Adipocyte (in vitro differentiated cells): ENCODE measurements at regions not wholly inside any gene's neighbourhood (a gene's known extent, or its start where the extent isn't known, plus 50 kb on each side); places are given as distances from the start of the nearest gene placed in this dataset.

ENCODE experiments used
- DNase-seq: peaks from one replicate; pipeline ENCODE4 v3.0.0-alpha.2; 2015; ENCODE audit warnings: low read depth
- H3K27me3 ChIP-seq: replicated peaks from 2 replicates; pipeline ENCODE4 v1.7.0; 2013; ENCODE audit warnings: mild to moderate bottlenecking, low read length, moderate library complexity; ENCODE audit not compliant: control insufficient read depth, insufficient read depth
- H3K36me3 ChIP-seq: 2 replicates; pipeline ENCODE4 v1.7.0; 2013; ENCODE audit warnings: low read length, mild to moderate bottlenecking, moderate library complexity; ENCODE audit not compliant: control insufficient read depth, insufficient read depth, severe bottlenecking
- H3K4me1 ChIP-seq: 2 replicates; pipeline ENCODE4 v1.7.0; 2013; ENCODE audit warnings: mild to moderate bottlenecking, low read length, moderate library complexity; ENCODE audit not compliant: control insufficient read depth, insufficient read depth
- H3K4me3 ChIP-seq: 2 replicates; pipeline ENCODE4 v1.7.0; 2013; ENCODE audit warnings: mild to moderate bottlenecking, low read length, moderate library complexity
- H3K9ac ChIP-seq: 2 replicates; pipeline ENCODE4 v1.7.0; 2013; ENCODE audit warnings: mild to moderate bottlenecking, low read length, moderate library complexity
- H3K9me3 ChIP-seq: 2 replicates; pipeline ENCODE4 v1.7.0; 2013; ENCODE audit warnings: mild to moderate bottlenecking, low read length, moderate library complexity; ENCODE audit not compliant: control insufficient read depth

DNA sequence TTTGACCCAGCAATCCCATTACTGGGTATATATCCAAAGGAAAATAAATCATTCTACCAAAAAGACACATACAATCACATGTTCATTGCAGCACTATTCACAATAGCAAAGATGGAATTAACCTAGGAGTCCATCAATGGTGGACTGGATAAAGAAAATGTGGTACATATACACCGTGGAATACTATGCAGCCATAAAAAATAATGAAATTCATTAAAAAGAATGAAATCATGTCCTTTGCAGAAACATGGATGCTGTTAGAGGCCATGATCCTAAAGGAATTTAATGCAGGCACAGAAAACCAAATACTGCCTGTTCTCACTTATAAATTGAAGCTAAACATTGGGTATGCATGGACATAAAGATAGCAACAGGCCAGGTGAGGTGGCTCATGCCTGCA is 61.9 kb upstream of the BMP6 start:
- no peaks in the 10 kb centered on the region for H3K4me1 ChIP-seq
- no peak overlapping the region for H3K9ac ChIP-seq
- H3K9me3 ChIP-seq: no peaks in the 10 kb centered on the region
- no peaks in the 10 kb centered on the region for H3K27me3 ChIP-seq
- H3K4me3 ChIP-seq: no peak overlapping the region
- no peaks in the 10 kb centered on the region for H3K36me3 ChIP-seq
- DNase-seq: no peak

DNA sequence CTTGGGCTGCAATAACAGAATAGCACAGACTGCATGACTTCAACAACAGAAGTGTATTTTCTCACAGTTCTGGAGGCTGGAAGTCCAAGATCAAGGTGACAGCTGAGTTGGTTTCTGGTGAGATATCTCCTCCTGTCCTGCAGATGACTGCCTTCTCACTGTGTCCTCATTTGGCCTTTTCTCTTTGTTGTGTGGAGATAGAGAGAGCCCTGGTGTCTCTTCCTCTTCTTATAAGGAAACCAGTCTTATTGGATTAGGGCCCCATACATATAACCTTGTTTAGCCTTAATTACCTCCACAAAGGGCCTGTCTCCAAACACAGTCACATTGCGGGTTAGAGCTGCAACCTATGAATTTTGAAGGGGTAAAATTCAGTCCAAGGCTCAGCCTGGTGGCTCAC is 57.0 kb upstream of the BMP6 start:
- Histone ChIP-seq H3K4me1 (peaks cover 34% of the 10 kb centered on the region), H3K9ac (no peak overlapping the region), H3K9me3 (no peaks in the 10 kb centered on the region), H3K4me3 (no peak overlapping the region), H3K36me3 (no peaks in the 10 kb centered on the region), H3K27me3 (no peaks in the 10 kb centered on the region)
- no peak for DNase-seq

- no peaks in the 10 kb centered on the region for H3K36me3 ChIP-seq
- H3K27me3 ChIP-seq: no peaks in the 10 kb centered on the region
- DNase-seq: no peak
- no peak overlapping the region for H3K9ac ChIP-seq
- H3K4me3 ChIP-seq: no peak overlapping the region
- H3K4me1 ChIP-seq: peaks cover 35% of the 10 kb centered on the region
- no peaks in the 10 kb centered on the region for H3K9me3 ChIP-seq
Measured at GRCh38 chr6:7669742-7670141, 56.2 kb upstream of the BMP6 start.

- peak; percentile 81 for DNase-seq
- peak overlapping the region; percentile 83 for H3K9ac ChIP-seq
- H3K36me3 ChIP-seq: no peaks in the 10 kb centered on the region
- H3K27me3 ChIP-seq: no peaks in the 10 kb centered on the region
- H3K4me1 ChIP-seq: peaks cover 35% of the 10 kb centered on the region
- H3K9me3 ChIP-seq: no peaks in the 10 kb centered on the region
- peak overlapping the region; percentile 59 for H3K4me3 ChIP-seq
Measured at GRCh38 chr6:7671076-7671475, 54.8 kb upstream of the BMP6 start.

- H3K27me3 ChIP-seq: no peaks in the 10 kb centered on the region
- H3K4me1 ChIP-seq: peaks cover 35% of the 10 kb centered on the region
- H3K36me3 ChIP-seq: no peaks in the 10 kb centered on the region
- H3K9me3 ChIP-seq: no peaks in the 10 kb centered on the region
- peak overlapping the region; percentile 74 for H3K4me3 ChIP-seq
- peak overlapping the region; percentile 83 for H3K9ac ChIP-seq
- peak; percentile 80 for DNase-seq
Measured at GRCh38 chr6:7671581-7671980, 54.3 kb upstream of the BMP6 start.

DNA sequence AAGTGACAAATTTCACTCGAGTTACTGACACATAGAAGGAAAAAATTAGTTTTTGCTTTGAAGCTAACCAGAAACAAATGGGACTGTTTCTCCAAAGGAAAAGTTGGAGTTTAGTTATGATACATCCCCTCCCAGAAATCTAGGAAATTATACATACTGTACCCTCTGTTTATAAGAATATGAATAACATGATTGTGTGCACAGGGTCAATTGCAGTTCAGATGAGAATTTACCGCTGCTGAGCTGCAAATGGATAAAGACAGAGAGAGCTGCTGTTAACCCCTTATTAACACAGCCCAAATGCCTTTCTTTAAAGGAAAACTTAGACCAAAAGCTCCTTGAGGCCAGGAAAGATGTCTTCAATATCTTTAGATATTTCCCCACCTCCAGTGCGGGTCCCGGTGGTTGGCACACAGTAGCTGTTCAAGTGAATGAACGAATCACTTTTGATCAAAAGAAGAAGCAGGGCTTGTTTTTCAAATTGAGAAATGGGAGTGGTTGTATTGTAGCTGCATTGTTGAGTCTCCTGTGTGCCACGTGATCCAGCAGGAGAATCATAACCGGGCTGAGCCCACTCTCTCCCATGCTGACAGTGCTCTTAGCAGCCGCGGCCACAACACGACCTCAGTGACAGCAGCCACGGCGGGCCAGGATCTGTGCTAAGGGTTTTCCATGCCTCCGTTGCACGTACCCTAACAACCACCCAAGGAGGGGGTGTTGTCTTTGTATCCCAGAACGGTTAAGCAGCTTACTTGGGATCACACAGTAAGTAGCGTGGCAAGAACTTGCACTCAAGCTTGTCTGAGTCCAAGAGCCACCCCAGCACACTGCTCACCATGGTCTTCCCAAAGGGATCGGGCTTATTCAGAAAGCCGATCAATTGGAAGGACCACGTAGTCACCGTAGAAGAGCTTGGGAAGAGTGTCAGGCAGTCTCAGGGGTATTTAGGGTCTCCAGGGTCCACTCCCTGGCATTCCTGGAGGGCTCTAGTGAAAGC is 53.5 kb upstream of the BMP6 start:
- Histone ChIP-seq H3K9ac (peak overlapping the region; percentile 83), H3K27me3 (no peaks in the 10 kb centered on the region), H3K4me3 (peak overlapping the region; percentile 74), H3K9me3 (no peaks in the 10 kb centered on the region), H3K4me1 (peaks cover 35% of the 10 kb centered on the region), H3K36me3 (no peaks in the 10 kb centered on the region)
- DNase-seq: peak; percentile 34

DNA sequence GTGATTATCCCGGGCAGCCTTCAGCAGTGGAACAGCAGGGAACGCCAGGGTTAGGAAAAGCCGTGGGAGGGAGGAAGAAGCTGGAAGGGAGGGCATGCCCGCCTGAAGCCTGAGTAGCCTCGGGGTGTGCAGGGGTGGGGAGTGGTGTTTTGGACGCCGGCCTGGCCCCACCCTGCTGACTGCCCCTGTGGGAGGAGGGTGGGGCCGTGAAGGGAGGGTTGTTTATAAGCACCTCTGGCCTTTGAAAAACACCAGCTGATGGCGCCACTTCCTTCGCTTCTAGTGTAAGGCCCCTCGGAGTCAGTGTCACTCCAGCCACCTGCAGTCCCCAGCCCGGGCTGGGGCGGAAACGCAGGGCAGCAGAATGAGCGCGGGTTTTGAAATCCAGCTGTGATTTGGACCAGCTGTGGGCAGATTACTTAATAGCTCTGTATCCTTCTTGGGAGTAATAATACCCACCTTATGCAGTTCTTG is 52.8 kb upstream of the BMP6 start:
- H3K36me3 ChIP-seq: no peaks in the 10 kb centered on the region
- H3K9me3 ChIP-seq: no peaks in the 10 kb centered on the region
- peaks cover 35% of the 10 kb centered on the region for H3K4me1 ChIP-seq
- peak overlapping the region; percentile 83 for H3K9ac ChIP-seq
- peak overlapping the region; percentile 74 for H3K4me3 ChIP-seq
- DNase-seq: peak; percentile 81
- H3K27me3 ChIP-seq: no peaks in the 10 kb centered on the region

GRCh38 chr6:7674291-7674690 is 51.6 kb upstream of the BMP6 start:
- Histone ChIP-seq H3K27me3 (no peaks in the 10 kb centered on the region), H3K36me3 (no peaks in the 10 kb centered on the region), H3K4me1 (peaks cover 35% of the 10 kb centered on the region), H3K4me3 (no peak overlapping the region), H3K9me3 (no peaks in the 10 kb centered on the region), H3K9ac (no peak overlapping the region)
- DNase-seq: no peak

DNA sequence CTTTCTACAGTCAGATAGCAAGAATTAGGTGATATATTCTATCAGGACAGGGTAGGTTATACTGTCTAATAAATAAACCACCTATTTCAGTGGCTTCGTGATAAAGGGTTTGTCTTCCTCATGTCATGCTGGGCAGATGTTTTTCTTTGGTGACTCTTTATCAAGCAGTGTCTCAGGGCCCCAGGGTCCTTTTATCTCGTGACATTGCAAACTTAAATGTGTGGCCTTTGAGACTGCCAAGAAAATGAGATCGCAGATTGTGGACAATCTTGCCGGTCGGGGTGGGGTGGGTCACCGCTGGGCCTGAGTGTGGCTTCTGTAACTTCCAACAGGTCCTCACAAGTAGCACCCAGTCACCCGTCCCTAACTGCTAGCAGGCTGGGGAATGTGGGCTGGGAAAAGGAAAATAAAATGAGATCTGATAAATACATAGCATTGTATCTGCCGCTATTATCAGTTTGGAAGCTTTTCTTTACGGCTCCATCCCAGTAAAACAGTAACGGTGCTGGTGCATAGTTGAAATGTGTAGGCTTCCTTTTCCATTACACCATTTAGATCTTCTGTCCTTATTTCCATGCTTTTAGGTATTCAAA is 50.5 kb upstream of the BMP6 start:
- Histone ChIP-seq H3K9me3 (no peaks in the 10 kb centered on the region), H3K4me1 (peaks cover 35% of the 10 kb centered on the region), H3K27me3 (no peaks in the 10 kb centered on the region), H3K36me3 (no peaks in the 10 kb centered on the region), H3K4me3 (no peak overlapping the region), H3K9ac (no peak overlapping the region)
- no peak for DNase-seq
